BJ (cell line): ENCODE measurements at regions not wholly inside any gene's neighbourhood (a gene's known extent, or its start where the extent isn't known, plus 50 kb on each side); places are given as distances from the start of the nearest gene placed in this dataset.

Experiments used
- CTCF ChIA-PET: fragments of 350-600 bp; formaldehyde crosslinking; extraction: SDS; loops from one replicate; lab custom pipeline; 2021; ENCODE audit warnings: antibody characterized with exemption, inconsistent platforms; lab: Yijun Ruan, JAX
- POLR2A ChIA-PET: fragments of 300-600 bp; sonication (Branson Sonifier 250); formaldehyde crosslinking; extraction: SDS; loops from one replicate; lab custom pipeline; 2021; ENCODE audit warnings: antibody characterized with exemption; lab: Charles Lee
- DNase-seq: peaks from one replicate; pipeline ENCODE4 v3.0.0-alpha.2; 2011; ENCODE audit warnings: low read depth
- H3K27me3 ChIP-seq: 2 replicates; pipeline ENCODE4 v1.6.0; 2011; ENCODE audit warnings: low read length; ENCODE audit not compliant: control insufficient read depth, insufficient read depth
- H3K36me3 ChIP-seq: 2 replicates; pipeline ENCODE4 v1.5.1; 2011; ENCODE audit warnings: low read length; ENCODE audit not compliant: control insufficient read depth, insufficient read depth
- H3K4me3 ChIP-seq: 2 replicates; pipeline ENCODE4 v1.5.1; 2011; ENCODE audit warnings: low read depth, mild to moderate bottlenecking, control low read depth, low read length
- CTCF ChIP-seq: IDR thresholded peaks from 2 replicates; pipeline ENCODE4 v1.5.1; 2011; ENCODE audit warnings: low read depth, mild to moderate bottlenecking, control low read depth, inconsistent platforms, low read length, moderate library complexity; ENCODE audit not compliant: insufficient read depth

GRCh38 chr5:82551192-82551591 is 273.0 kb upstream of the RPS23 start:
- Histone ChIP-seq H3K4me3 (no peak overlapping the region), H3K27me3 (no peaks in the 10 kb centered on the region), H3K36me3 (no peaks in the 10 kb centered on the region)
- no peak for TF ChIP-seq CTCF
- DNase-seq: no peak
- CTCF ChIA-PET: no interaction called here
- POLR2A ChIA-PET: no interaction called here

- Histone ChIP-seq H3K4me3 (no peak overlapping the region), H3K36me3 (no peaks in the 10 kb centered on the region), H3K27me3 (no peaks in the 10 kb centered on the region)
- no peak for DNase-seq
- TF ChIP-seq CTCF: no peak
- POLR2A ChIA-PET: no interaction called here
- CTCF ChIA-PET: no interaction called here
Measured at GRCh38 chr5:82549263-82549662, 271.1 kb upstream of the RPS23 start.

- ChIA-PET POLR2A (no interaction called here), CTCF (interaction anchor here (0.6 kb wide), 1 partner anchor 137 kb away, joined by 3 read pairs; no protein-coding TSS in a partner anchor)
- Histone ChIP-seq H3K27me3 (no peaks in the 10 kb centered on the region), H3K4me3 (no peak overlapping the region), H3K36me3 (no peaks in the 10 kb centered on the region)
- TF ChIP-seq CTCF: no peak
- DNase-seq: no peak
Measured at GRCh38 chr5:82544004-82544403, 265.9 kb upstream of the RPS23 start.

GRCh38 chr5:82540301-82540700 is 262.1 kb upstream of the RPS23 start:
- DNase-seq: no peak
- no peak overlapping the region for H3K4me3 ChIP-seq
- TF ChIP-seq CTCF: no peak
- H3K36me3 ChIP-seq: no peaks in the 10 kb centered on the region
- ChIA-PET POLR2A (no interaction called here), CTCF (no interaction called here)
- H3K27me3 ChIP-seq: no peaks in the 10 kb centered on the region

GRCh38 chr5:82538339-82539034 is 260.3 kb upstream of the RPS23 start:
- Histone ChIP-seq H3K27me3 (no peaks in the 10 kb centered on the region), H3K36me3 (no peaks in the 10 kb centered on the region), H3K4me3 (no peak overlapping the region)
- peak; percentile 5 for DNase-seq
- TF ChIP-seq CTCF: no peak
- CTCF ChIA-PET: interaction anchor here (1.0 kb wide), 1 partner anchor 9 kb away, joined by 3 read pairs; no protein-coding TSS in a partner anchor
- POLR2A ChIA-PET: no interaction called here
